ENCODE measurements at regions not wholly inside any gene's neighbourhood (a gene's known extent, or its start where the extent isn't known, plus 50 kb on each side); places are given as distances from the start of the nearest gene placed in this dataset.
"Not testable (repeated sequence)": the region's sequence is repeated elsewhere in the genome, so short reads cannot be mapped to it uniquely, and the experiment has no call there.

DNA sequence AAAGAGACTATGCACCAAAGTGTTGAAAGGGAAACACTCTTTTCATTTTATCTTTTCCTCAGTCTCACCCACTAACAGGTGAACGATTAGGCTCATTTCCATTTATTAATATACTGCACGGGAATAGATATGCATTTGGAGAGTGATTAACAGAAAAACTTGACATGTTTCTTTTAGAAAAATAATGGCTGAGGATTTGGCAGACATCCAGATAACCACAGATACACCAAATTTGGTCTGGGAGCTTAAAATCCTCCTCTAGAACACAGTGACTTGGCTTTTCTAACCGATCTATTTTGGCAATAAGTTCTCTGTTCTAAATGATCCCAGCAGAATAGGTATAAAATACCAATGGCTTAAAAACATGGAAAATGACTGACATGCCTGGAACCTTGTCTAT, 459.3 kb upstream of the SGO1 start:
- DNase-seq: no peak
- no peaks in the 10 kb centered on the region for H3K4me1 Mint-ChIP-seq (ENCODE audit: low read depth, unreplicated experiment)
- Histone ChIP-seq H3K4me3 (ENCODE audit: low read depth, low read length) (no peak overlapping the region), H3K9me3 (no peaks in the 10 kb centered on the region), H3K4me1 (no peaks in the 10 kb centered on the region), H3K36me3 (ENCODE audit: control insufficient read depth, insufficient read depth, low read length) (no peaks in the 10 kb centered on the region), H3K27me3 (replicated peaks; ENCODE audit: control insufficient read depth, insufficient read depth, low read length) (no peaks in the 10 kb centered on the region)
- H3K27me3 Mint-ChIP-seq (ENCODE audit: insufficient read depth, unreplicated experiment): no peaks in the 10 kb centered on the region
- intact Hi-C loops (cut with micrococcal nuclease; ENCODE audit: unreplicated experiment): no loop called here
- H3K4me3 Mint-ChIP-seq (ENCODE audit: unreplicated experiment): no peak overlapping the region
- TF ChIP-seq, protein P1, sequence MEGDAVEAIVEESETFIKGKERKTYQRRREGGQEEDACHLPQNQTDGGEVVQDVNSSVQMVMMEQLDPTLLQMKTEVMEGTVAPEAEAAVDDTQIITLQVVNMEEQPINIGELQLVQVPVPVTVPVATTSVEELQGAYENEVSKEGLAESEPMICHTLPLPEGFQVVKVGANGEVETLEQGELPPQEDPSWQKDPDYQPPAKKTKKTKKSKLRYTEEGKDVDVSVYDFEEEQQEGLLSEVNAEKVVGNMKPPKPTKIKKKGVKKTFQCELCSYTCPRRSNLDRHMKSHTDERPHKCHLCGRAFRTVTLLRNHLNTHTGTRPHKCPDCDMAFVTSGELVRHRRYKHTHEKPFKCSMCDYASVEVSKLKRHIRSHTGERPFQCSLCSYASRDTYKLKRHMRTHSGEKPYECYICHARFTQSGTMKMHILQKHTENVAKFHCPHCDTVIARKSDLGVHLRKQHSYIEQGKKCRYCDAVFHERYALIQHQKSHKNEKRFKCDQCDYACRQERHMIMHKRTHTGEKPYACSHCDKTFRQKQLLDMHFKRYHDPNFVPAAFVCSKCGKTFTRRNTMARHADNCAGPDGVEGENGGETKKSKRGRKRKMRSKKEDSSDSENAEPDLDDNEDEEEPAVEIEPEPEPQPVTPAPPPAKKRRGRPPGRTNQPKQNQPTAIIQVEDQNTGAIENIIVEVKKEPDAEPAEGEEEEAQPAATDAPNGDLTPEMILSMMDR (IDR thresholded peaks at IDR 0.05; ENCODE audit: insufficient read depth in 1 of 2, low read depth in 1 of 2, low read length in 1 of 2, severe bottlenecking in 1 of 2, unreplicated experiment in 1 of 2): no peak
- no peak overlapping the region for H3K27ac Mint-ChIP-seq (ENCODE audit: unreplicated experiment)
- H3K9me3 Mint-ChIP-seq (ENCODE audit: unreplicated experiment): no peaks in the 10 kb centered on the region
- H3K36me3 Mint-ChIP-seq (ENCODE audit: insufficient read depth, unreplicated experiment): no peaks in the 10 kb centered on the region
- ChIA-PET POLR2A (no interaction called here), CTCF (no interaction called here)
- no TSS peak for BruUV-seq (replicated peaks)

DNA sequence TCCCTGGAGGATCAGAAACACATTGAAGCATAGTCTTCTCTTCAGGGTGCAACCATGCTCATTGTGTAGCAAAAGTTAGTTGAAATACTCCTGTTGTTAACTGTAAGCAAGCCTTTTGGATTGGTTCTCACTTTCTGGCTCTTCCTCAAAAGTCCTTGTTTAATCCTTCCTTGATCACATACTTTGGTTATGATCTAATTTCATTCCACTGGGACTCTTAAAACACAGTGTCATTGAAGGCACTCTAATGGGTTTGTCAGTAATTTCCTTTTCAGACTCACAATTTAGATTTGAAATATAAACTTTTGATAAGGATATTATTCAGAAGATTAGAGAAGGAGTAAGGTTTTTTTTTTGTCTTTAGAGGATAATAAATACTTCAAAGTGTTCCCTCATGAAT, 451.7 kb upstream of the SGO1 start:
- no TSS peak for BruUV-seq (replicated peaks)
- no peak for DNase-seq
- no peaks in the 10 kb centered on the region for H3K27me3 ChIP-seq (replicated peaks; ENCODE audit: control insufficient read depth, insufficient read depth, low read length)
- ChIA-PET CTCF (no interaction called here), POLR2A (no interaction called here)
- no peaks in the 10 kb centered on the region for H3K9me3 ChIP-seq
- Mint-ChIP-seq H3K4me1 (ENCODE audit: low read depth, unreplicated experiment) (no peaks in the 10 kb centered on the region), H3K27me3 (ENCODE audit: insufficient read depth, unreplicated experiment) (no peaks in the 10 kb centered on the region), H3K36me3 (ENCODE audit: insufficient read depth, unreplicated experiment) (no peaks in the 10 kb centered on the region), H3K4me3 (ENCODE audit: unreplicated experiment) (no peak overlapping the region), H3K9me3 (ENCODE audit: unreplicated experiment) (no peaks in the 10 kb centered on the region), H3K27ac (ENCODE audit: unreplicated experiment) (no peak overlapping the region)
- no peaks in the 10 kb centered on the region for H3K4me1 ChIP-seq
- TF ChIP-seq, protein P1 (IDR thresholded peaks at IDR 0.05; ENCODE audit: insufficient read depth in 1 of 2, low read depth in 1 of 2, low read length in 1 of 2, severe bottlenecking in 1 of 2, unreplicated experiment in 1 of 2): no peak
- no peaks in the 10 kb centered on the region for H3K36me3 ChIP-seq (ENCODE audit: control insufficient read depth, insufficient read depth, low read length)
- H3K4me3 ChIP-seq (ENCODE audit: low read depth, low read length): no peak overlapping the region
- intact Hi-C loops (cut with micrococcal nuclease; ENCODE audit: unreplicated experiment): no loop called here

DNA sequence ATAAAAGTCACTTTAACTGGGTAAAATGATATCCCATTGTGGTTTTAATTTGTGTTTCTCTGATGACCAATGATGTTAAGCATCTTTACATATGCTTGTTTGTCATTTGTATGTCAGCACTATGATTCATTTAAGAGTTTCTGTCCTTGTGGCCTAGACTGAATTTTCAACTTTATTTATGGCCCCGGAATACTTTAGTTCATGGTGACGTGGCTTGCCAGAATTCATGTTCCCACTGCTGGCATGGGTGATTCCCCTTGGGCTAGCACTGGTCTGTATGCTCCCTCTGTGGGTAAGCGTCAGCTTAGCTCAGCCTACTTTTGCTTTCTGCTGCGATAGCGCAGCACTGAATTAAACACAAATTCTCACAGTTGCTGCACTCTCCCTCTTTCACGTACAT, 436.3 kb upstream of the SGO1 start:
- CTCF ChIA-PET: no interaction called here
- intact Hi-C loops (cut with micrococcal nuclease; ENCODE audit: unreplicated experiment): no loop called here
- BruUV-seq (replicated peaks): no TSS peak

DNA sequence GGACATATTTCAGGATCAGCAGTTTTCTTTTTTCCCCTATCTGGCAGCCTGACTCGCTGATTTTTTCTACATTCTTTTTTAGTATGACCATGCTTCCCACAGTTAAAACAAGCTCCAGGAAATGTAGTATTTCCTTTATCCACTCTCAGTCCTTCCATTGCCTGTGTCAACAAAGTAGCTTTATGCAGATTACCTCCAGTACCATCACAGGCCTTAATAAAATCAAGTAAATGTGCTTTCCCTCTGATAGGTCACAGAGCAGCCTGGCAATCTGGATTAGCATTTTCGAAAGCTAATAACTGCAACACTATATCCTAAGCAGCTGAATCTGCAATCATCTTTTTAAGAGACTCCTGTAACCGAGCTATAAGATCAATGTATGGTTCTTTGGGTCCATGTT, 432.6 kb upstream of the SGO1 start:
- H3K4me1 ChIP-seq; intact Hi-C loops (cut with micrococcal nuclease; ENCODE audit: unreplicated experiment); H3K4me3 Mint-ChIP-seq (ENCODE audit: unreplicated experiment); H3K27ac Mint-ChIP-seq (ENCODE audit: unreplicated experiment); H3K36me3 ChIP-seq (ENCODE audit: control insufficient read depth, insufficient read depth, low read length); BruUV-seq (replicated peaks); CTCF ChIA-PET; DNase-seq; H3K4me1 Mint-ChIP-seq (ENCODE audit: low read depth, unreplicated experiment); H3K27me3 ChIP-seq (replicated peaks; ENCODE audit: control insufficient read depth, insufficient read depth, low read length); H3K27me3 Mint-ChIP-seq (ENCODE audit: insufficient read depth, unreplicated experiment); H3K9me3 Mint-ChIP-seq (ENCODE audit: unreplicated experiment); H3K36me3 Mint-ChIP-seq (ENCODE audit: insufficient read depth, unreplicated experiment); H3K9me3 ChIP-seq; H3K4me3 ChIP-seq (ENCODE audit: low read depth, low read length); POLR2A ChIA-PET: not testable (repeated sequence)

More for the DNA sequence above, 436.3 kb upstream of the SGO1 start:
- Histone ChIP-seq H3K9me3 (no peaks in the 10 kb centered on the region), H3K36me3 (ENCODE audit: control insufficient read depth, insufficient read depth, low read length) (no peaks in the 10 kb centered on the region), H3K4me1 (no peaks in the 10 kb centered on the region), H3K27me3 (replicated peaks; ENCODE audit: control insufficient read depth, insufficient read depth, low read length) (no peaks in the 10 kb centered on the region), H3K4me3 (ENCODE audit: low read depth, low read length) (no peak overlapping the region)
- no peak overlapping the region for H3K27ac Mint-ChIP-seq (ENCODE audit: unreplicated experiment)
- no peak for DNase-seq
- no peaks in the 10 kb centered on the region for H3K4me1 Mint-ChIP-seq (ENCODE audit: low read depth, unreplicated experiment)
- no peaks in the 10 kb centered on the region for H3K36me3 Mint-ChIP-seq (ENCODE audit: insufficient read depth, unreplicated experiment)
- POLR2A ChIA-PET: no interaction called here
- TF ChIP-seq, protein P1 (IDR thresholded peaks at IDR 0.05; ENCODE audit: insufficient read depth in 1 of 2, low read depth in 1 of 2, low read length in 1 of 2, severe bottlenecking in 1 of 2, unreplicated experiment in 1 of 2): no peak
- no peak overlapping the region for H3K4me3 Mint-ChIP-seq (ENCODE audit: unreplicated experiment)
- no peaks in the 10 kb centered on the region for H3K27me3 Mint-ChIP-seq (ENCODE audit: insufficient read depth, unreplicated experiment)
- no peaks in the 10 kb centered on the region for H3K9me3 Mint-ChIP-seq (ENCODE audit: unreplicated experiment)

DNA sequence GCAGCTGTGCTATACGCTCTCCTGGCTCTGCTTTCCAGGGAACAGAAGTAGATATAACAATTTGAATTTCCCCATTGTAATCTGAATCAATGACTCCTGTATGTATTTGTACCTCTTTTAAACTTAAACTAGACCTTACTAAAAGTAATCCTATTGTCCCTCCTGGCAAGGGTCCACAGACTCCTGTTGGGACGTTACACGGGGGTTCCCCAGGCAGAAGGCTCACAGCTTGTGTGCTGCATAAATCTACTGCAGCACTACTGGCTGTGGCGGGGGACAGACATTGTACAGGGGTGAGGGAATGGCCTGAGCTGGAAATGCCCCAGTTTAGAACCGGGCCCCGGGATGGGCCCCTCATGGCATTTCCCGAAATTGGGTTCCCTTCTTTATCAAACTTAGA, 432.2 kb upstream of the SGO1 start:
- CTCF ChIA-PET; H3K36me3 Mint-ChIP-seq (ENCODE audit: insufficient read depth, unreplicated experiment); H3K27ac Mint-ChIP-seq (ENCODE audit: unreplicated experiment); H3K4me1 Mint-ChIP-seq (ENCODE audit: low read depth, unreplicated experiment); DNase-seq; H3K4me3 Mint-ChIP-seq (ENCODE audit: unreplicated experiment); H3K36me3 ChIP-seq (ENCODE audit: control insufficient read depth, insufficient read depth, low read length); POLR2A ChIA-PET; BruUV-seq (replicated peaks); H3K9me3 ChIP-seq; H3K9me3 Mint-ChIP-seq (ENCODE audit: unreplicated experiment); H3K27me3 Mint-ChIP-seq (ENCODE audit: insufficient read depth, unreplicated experiment); H3K4me1 ChIP-seq; H3K4me3 ChIP-seq (ENCODE audit: low read depth, low read length); intact Hi-C loops (cut with micrococcal nuclease; ENCODE audit: unreplicated experiment); H3K27me3 ChIP-seq (replicated peaks; ENCODE audit: control insufficient read depth, insufficient read depth, low read length): not testable (repeated sequence)

Measured in Caco-2 (cell line).